Lower leg skin (tissue), 4 donors: ENCODE measurements at regions not wholly inside any gene's neighbourhood (a gene's known extent, or its start where the extent isn't known, plus 50 kb on each side); places are given as distances from the start of the nearest gene placed in this dataset.
"Not testable (repeated sequence)": the region's sequence is repeated elsewhere in the genome, so short reads cannot be mapped to it uniquely, and the experiment has no call there.

Experiments
- DNase-seq, 2 donors: peaks; one replicate each; pipeline ENCODE4 v3.0.0-alpha.2; 2019; ENCODE audit warnings: low spot score in 2 of 2
- H3K4me3 ChIP-seq: fragments of 200-600 bp; sonication (generic); 2 replicates; pipeline ENCODE4 v1.5.1; 2017; ENCODE audit warnings: mild to moderate bottlenecking, low read depth; ENCODE audit not compliant: poor library complexity, severe bottlenecking
- CTCF ChIP-seq, 3 donors: fragments of 450-650 bp; IDR thresholded peaks; one replicate each; pipeline ENCODE4 v1.5.1; 2016; ENCODE audit warnings: antibody characterized with exemption in 3 of 3, mild to moderate bottlenecking in 3 of 3, moderate library complexity in 2 of 3
- POLR2A ChIP-seq, 2 donors: fragments of 450-650 bp; IDR thresholded peaks; one replicate each; pipeline ENCODE4 v1.6.1; 2016 to 2017; ENCODE audit warnings: antibody characterized with exemption in 2 of 2, mild to moderate bottlenecking in 1 of 2, moderate library complexity in 1 of 2
- WGBS, 2 donors: methylation state at CpG; one replicate each; pipeline ENCODE4 v1.1.5; 2018; 5-methylcytosine and 5-hydroxymethylcytosine counted together
- intact Hi-C: fragments of 100-400 bp; cut with DNase I; formaldehyde crosslinking; loops from one replicate; pipeline ENCODE4 v1.15.0; 2023; ENCODE audit warnings: low total_unique reads

GRCh38 chr5:155807884-155808576, 518.9 kb upstream of the SGCD start:
- 63 to 69% methylated on average over 3 of the region's 3 CpGs for WGBS, 2 donors
- intact Hi-C loops: no loop called here
- TF ChIP-seq POLR2A (IDR thresholded peaks at IDR 0.05) (no peak), CTCF (IDR thresholded peaks at IDR 0.05) (no peak)

GRCh38 chr5:155815248-155815647, 511.7 kb upstream of the SGCD start:
- TF ChIP-seq POLR2A (IDR thresholded peaks at IDR 0.05) (no peak), CTCF (IDR thresholded peaks at IDR 0.05) (no peak)
- intact Hi-C loops: no loop called here
- WGBS, 2 donors: 27 to 56% methylated on average over 1 of the region's 1 CpG
- no peak for DNase-seq
- no peak overlapping the region for H3K4me3 ChIP-seq

More at GRCh38 chr5:155807884-155808576, 518.9 kb upstream of the SGCD start:
- H3K4me3 ChIP-seq: no peak overlapping the region
- no peak for DNase-seq

GRCh38 chr5:155822177-155822576, 504.8 kb upstream of the SGCD start:
- TF ChIP-seq POLR2A (IDR thresholded peaks at IDR 0.05): no peak
- no peak for TF ChIP-seq CTCF (IDR thresholded peaks at IDR 0.05)
- no peak overlapping the region for H3K4me3 ChIP-seq
- intact Hi-C loops: no loop called here
- no peak for DNase-seq
- WGBS, 2 donors: 31 to 40% methylated on average over 3 of the region's 3 CpGs

- DNase-seq: no peak
- no peak for TF ChIP-seq CTCF (IDR thresholded peaks at IDR 0.05)
- TF ChIP-seq POLR2A (IDR thresholded peaks at IDR 0.05): no peak
- WGBS, 2 donors: 87% methylated on average over 3 of the region's 3 CpGs
- intact Hi-C loops: no loop called here
- H3K4me3 ChIP-seq: no peak overlapping the region
Measured at GRCh38 chr5:155826611-155827507, 500.1 kb upstream of the SGCD start.

- H3K4me3 ChIP-seq, DNase-seq, intact Hi-C loops: not testable (repeated sequence)
- WGBS, 2 donors: 84 to 86% methylated on average over 2 of the region's 2 CpGs
Measured at GRCh38 chr5:155827508-155827815, 499.5 kb upstream of the SGCD start.

- DNase-seq: no peak
- H3K4me3 ChIP-seq: no peak overlapping the region
- 78 to 86% methylated on average over 1 of the region's 1 CpG for WGBS, 2 donors
- intact Hi-C loops: no loop called here
- TF ChIP-seq POLR2A (IDR thresholded peaks at IDR 0.05) (no peak), CTCF (IDR thresholded peaks at IDR 0.05) (no peak)
Measured at GRCh38 chr5:155827949-155828348, 499.0 kb upstream of the SGCD start.
